GM23338 (cell line): ENCODE measurements at regions not wholly inside any gene's neighbourhood (a gene's known extent, or its start where the extent isn't known, plus 50 kb on each side); places are given as distances from the start of the nearest gene placed in this dataset.

Experiments used
- ATAC-seq: fragments of 200-7000 bp; cut with Tn5 transposase; 3 replicates; pipeline ENCODE4 v1.9.1; 2020
- DNase-seq: peaks from one replicate; pipeline ENCODE4 v3.0.0-alpha.2; 2015; ENCODE audit warnings: low spot score
- H2AFZ ChIP-seq: fragments of 200-600 bp; sonication (generic); 2 replicates; pipeline ENCODE4 v1.8.0; 2016; ENCODE audit warnings: antibody characterized with exemption, mild to moderate bottlenecking, moderate library complexity
- H3F3A ChIP-seq: fragments of 200-600 bp; sonication (generic); replicated peaks from 2 replicates; pipeline ENCODE4 v1.8.0; 2017; ENCODE audit warnings: antibody characterized with exemption, mixed run types, low read depth
- H3K27ac ChIP-seq: fragments of 200-600 bp; sonication (generic); 2 replicates; pipeline ENCODE4 v1.6.1; 2016; ENCODE audit warnings: low read depth
- H3K27me3 ChIP-seq: fragments of 200-600 bp; sonication (generic); 2 replicates; pipeline ENCODE4 v1.8.0; 2016; ENCODE audit warnings: mild to moderate bottlenecking, mixed run types, moderate library complexity; ENCODE audit not compliant: insufficient read depth
- H3K36me3 ChIP-seq: fragments of 200-600 bp; sonication (generic); 2 replicates; pipeline ENCODE4 v1.8.0; 2016; ENCODE audit warnings: mild to moderate bottlenecking; ENCODE audit not compliant: insufficient read depth
- H3K4me1 ChIP-seq: fragments of 200-600 bp; sonication (generic); 2 replicates; pipeline ENCODE4 v1.8.0; 2016; ENCODE audit warnings: mild to moderate bottlenecking, moderate library complexity; ENCODE audit not compliant: insufficient read depth
- H3K4me2 ChIP-seq: fragments of 200-600 bp; sonication (generic); 2 replicates; pipeline ENCODE4 v1.7.1; 2017; ENCODE audit warnings: mixed run types
- H3K4me3 ChIP-seq: fragments of 200-600 bp; sonication (generic); 2 replicates; pipeline ENCODE4 v1.6.1; 2016; ENCODE audit warnings: mixed run types
- H3K79me2 ChIP-seq: fragments of 200-600 bp; sonication (generic); replicated peaks from 2 replicates; pipeline ENCODE4 v1.8.0; 2017; ENCODE audit warnings: mild to moderate bottlenecking; ENCODE audit not compliant: insufficient read depth
- H3K9me2 ChIP-seq: fragments of 200-600 bp; sonication (generic); 2 replicates; pipeline ENCODE4 v1.8.0; 2017; ENCODE audit not compliant: insufficient read depth
- H4K20me1 ChIP-seq: fragments of 200-600 bp; sonication (generic); replicated peaks from 2 replicates; pipeline ENCODE4 v1.8.0; 2017; ENCODE audit warnings: mild to moderate bottlenecking; ENCODE audit not compliant: insufficient read depth
- H3K27ac Mint-ChIP-seq: 2 replicates; pipeline ENCODE4 v1.8.0; 2020; ENCODE audit warnings: inconsistent platforms, mild to moderate bottlenecking, moderate library complexity, mixed read lengths
- H3K27me3 Mint-ChIP-seq: 3 replicates; pipeline ENCODE4 v1.8.0; 2022; ENCODE audit warnings: low read depth, mild to moderate bottlenecking, moderate library complexity, mixed read lengths, inconsistent platforms; ENCODE audit not compliant: insufficient read depth, poor library complexity
- H3K36me3 Mint-ChIP-seq: 3 replicates; pipeline ENCODE4 v1.8.0; 2021; ENCODE audit warnings: low read depth, mild to moderate bottlenecking, inconsistent platforms, moderate library complexity, mixed read lengths
- H3K4me1 Mint-ChIP-seq: 3 replicates; pipeline ENCODE4 v1.8.0; 2020; ENCODE audit warnings: mild to moderate bottlenecking, inconsistent platforms, mixed read lengths
- H3K4me3 Mint-ChIP-seq: 3 replicates; pipeline ENCODE4 v1.8.0; 2021; ENCODE audit warnings: moderate library complexity, mild to moderate bottlenecking, inconsistent platforms, mixed read lengths
- H3K9me3 Mint-ChIP-seq: 3 replicates; pipeline ENCODE4 v1.8.0; 2020; ENCODE audit warnings: moderate library complexity, mild to moderate bottlenecking, inconsistent platforms, mixed read lengths
- CREB1 ChIP-seq: fragments of 250-450 bp; sonication (Bioruptor Pico); IDR thresholded peaks from 2 replicates; pipeline ENCODE4 v1.5.0; 2020; ENCODE audit warnings: low read depth, mild to moderate bottlenecking, moderate library complexity
- EZH2phosphoT487 ChIP-seq: fragments of 200-600 bp; sonication (generic); IDR thresholded peaks from one replicate; pipeline ENCODE4 v1.8.1; 2018; ENCODE audit warnings: antibody characterized with exemption; ENCODE audit not compliant: unreplicated experiment
- NANOG ChIP-seq: IDR thresholded peaks from 2 replicates; pipeline ENCODE4 v1.6.1; 2016; ENCODE audit warnings: antibody characterized with exemption, borderline replicate concordance
- POLR2AphosphoS5 ChIP-seq: IDR thresholded peaks from 2 replicates; pipeline ENCODE4 v1.6.1; 2016; ENCODE audit warnings: antibody characterized with exemption, low read depth
- STAT1 ChIP-seq: IDR thresholded peaks from one replicate; pipeline ENCODE4 v1.6.1; 2016; ENCODE audit warnings: antibody characterized with exemption; ENCODE audit not compliant: unreplicated experiment
- ZNF331 ChIP-seq: fragments of 250-450 bp; sonication (Bioruptor Pico); IDR thresholded peaks from 2 replicates; pipeline ENCODE4 v1.5.0; 2020; ENCODE audit warnings: low read depth, mild to moderate bottlenecking, moderate library complexity
- TF ChIP-seq, protein P1 (sequence below): fragments of 250-450 bp; sonication (Bioruptor Pico); IDR thresholded peaks from 2 replicates; pipeline ENCODE4 v1.5.0; 2020; ENCODE audit warnings: mild to moderate bottlenecking, moderate library complexity
- TF ChIP-seq, protein P2 (sequence below): IDR thresholded peaks from 2 replicates; pipeline ENCODE4 v1.6.1; 2016; ENCODE audit warnings: antibody characterized with exemption
- TF ChIP-seq, protein P3 (sequence below): IDR thresholded peaks from one replicate; pipeline ENCODE4 v1.6.1; 2018; ENCODE audit warnings: antibody characterized with exemption; ENCODE audit not compliant: unreplicated experiment

DNA sequence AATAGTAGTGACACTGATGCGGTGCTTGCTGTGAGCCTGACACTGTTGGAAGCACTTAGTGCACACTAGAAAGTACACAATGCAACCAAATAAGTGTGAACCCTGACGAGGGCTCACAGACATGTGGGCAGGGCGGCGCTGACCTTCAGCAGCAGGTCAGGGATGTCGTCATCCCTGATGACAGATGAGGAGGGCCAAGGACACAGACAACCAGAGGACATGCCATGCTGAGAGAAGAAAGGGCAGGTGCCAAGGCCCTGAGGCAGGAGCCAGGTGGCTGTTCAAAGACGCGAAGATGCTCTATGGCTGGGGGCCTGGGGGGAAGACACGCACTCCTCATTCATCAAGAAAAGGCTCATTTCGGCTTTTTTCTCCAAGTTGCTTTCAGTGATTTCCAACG lies 176.4 kb upstream of the CST7 start:
- Histone ChIP-seq H3K79me2 (no peaks in the 10 kb centered on the region), H3F3A (no peaks in the 10 kb centered on the region), H3K9me2 (no peaks in the 10 kb centered on the region), H3K4me3 (no peak overlapping the region), H4K20me1 (no peaks in the 10 kb centered on the region), H3K4me2 (no peak overlapping the region), H3K27ac (no peak overlapping the region), H3K4me1 (no peaks in the 10 kb centered on the region), H2AFZ (no peak overlapping the region), H3K36me3 (no peaks in the 10 kb centered on the region), H3K27me3 (no peaks in the 10 kb centered on the region)
- peaks cover 5% of the 10 kb centered on the region; the same call in 1 of the 3 replicates for H3K36me3 Mint-ChIP-seq
- H3K4me1 Mint-ChIP-seq = peaks cover 13% of the 10 kb centered on the region
- peaks cover 2% of the 10 kb centered on the region for H3K27me3 Mint-ChIP-seq
- ATAC-seq (no peak), DNase-seq (no peak)
- H3K4me3 Mint-ChIP-seq = no peak overlapping the region
- no peak overlapping the region; the same call in 1 of the 2 replicates for H3K27ac Mint-ChIP-seq
- TF ChIP-seq, protein P1, sequence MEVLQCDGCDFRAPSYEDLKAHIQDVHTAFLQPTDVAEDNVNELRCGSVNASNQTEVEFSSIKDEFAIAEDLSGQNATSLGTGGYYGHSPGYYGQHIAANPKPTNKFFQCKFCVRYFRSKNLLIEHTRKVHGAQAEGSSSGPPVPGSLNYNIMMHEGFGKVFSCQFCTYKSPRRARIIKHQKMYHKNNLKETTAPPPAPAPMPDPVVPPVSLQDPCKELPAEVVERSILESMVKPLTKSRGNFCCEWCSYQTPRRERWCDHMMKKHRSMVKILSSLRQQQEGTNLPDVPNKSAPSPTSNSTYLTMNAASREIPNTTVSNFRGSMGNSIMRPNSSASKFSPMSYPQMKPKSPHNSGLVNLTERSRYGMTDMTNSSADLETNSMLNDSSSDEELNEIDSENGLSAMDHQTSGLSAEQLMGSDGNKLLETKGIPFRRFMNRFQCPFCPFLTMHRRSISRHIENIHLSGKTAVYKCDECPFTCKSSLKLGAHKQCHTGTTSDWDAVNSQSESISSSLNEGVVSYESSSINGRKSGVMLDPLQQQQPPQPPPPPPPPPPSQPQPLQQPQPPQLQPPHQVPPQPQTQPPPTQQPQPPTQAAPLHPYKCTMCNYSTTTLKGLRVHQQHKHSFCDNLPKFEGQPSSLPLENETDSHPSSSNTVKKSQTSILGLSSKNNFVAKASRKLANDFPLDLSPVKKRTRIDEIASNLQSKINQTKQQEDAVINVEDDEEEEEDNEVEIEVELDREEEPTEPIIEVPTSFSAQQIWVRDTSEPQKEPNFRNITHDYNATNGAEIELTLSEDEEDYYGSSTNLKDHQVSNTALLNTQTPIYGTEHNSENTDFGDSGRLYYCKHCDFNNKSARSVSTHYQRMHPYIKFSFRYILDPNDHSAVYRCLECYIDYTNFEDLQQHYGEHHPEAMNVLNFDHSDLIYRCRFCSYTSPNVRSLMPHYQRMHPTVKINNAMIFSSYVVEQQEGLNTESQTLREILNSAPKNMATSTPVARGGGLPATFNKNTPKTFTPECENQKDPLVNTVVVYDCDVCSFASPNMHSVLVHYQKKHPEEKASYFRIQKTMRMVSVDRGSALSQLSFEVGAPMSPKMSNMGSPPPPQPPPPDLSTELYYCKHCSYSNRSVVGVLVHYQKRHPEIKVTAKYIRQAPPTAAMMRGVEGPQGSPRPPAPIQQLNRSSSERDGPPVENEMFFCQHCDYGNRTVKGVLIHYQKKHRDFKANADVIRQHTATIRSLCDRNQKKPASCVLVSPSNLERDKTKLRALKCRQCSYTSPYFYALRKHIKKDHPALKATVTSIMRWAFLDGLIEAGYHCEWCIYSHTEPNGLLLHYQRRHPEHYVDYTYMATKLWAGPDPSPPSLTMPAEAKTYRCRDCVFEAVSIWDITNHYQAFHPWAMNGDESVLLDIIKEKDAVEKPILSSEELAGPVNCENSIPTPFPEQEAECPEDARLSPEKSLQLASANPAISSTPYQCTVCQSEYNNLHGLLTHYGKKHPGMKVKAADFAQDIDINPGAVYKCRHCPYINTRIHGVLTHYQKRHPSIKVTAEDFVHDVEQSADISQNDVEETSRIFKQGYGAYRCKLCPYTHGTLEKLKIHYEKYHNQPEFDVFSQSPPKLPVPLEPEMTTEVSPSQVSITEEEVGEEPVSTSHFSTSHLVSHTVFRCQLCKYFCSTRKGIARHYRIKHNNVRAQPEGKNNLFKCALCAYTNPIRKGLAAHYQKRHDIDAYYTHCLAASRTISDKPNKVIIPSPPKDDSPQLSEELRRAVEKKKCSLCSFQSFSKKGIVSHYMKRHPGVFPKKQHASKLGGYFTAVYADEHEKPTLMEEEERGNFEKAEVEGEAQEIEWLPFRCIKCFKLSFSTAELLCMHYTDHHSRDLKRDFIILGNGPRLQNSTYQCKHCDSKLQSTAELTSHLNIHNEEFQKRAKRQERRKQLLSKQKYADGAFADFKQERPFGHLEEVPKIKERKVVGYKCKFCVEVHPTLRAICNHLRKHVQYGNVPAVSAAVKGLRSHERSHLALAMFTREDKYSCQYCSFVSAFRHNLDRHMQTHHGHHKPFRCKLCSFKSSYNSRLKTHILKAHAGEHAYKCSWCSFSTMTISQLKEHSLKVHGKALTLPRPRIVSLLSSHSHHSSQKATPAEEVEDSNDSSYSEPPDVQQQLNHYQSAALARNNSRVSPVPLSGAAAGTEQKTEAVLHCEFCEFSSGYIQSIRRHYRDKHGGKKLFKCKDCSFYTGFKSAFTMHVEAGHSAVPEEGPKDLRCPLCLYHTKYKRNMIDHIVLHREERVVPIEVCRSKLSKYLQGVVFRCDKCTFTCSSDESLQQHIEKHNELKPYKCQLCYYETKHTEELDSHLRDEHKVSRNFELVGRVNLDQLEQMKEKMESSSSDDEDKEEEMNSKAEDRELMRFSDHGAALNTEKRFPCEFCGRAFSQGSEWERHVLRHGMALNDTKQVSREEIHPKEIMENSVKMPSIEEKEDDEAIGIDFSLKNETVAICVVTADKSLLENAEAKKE (CRISPR knock-in tag) = no peak
- TF ChIP-seq ZNF331 (no peak), STAT1 (no peak), CREB1 (no peak), EZH2phosphoT487 (no peak), POLR2AphosphoS5 (no peak), NANOG (no peak)
- TF ChIP-seq, protein P2, sequence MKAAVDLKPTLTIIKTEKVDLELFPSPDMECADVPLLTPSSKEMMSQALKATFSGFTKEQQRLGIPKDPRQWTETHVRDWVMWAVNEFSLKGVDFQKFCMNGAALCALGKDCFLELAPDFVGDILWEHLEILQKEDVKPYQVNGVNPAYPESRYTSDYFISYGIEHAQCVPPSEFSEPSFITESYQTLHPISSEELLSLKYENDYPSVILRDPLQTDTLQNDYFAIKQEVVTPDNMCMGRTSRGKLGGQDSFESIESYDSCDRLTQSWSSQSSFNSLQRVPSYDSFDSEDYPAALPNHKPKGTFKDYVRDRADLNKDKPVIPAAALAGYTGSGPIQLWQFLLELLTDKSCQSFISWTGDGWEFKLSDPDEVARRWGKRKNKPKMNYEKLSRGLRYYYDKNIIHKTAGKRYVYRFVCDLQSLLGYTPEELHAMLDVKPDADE = no peak
- TF ChIP-seq, protein P3, sequence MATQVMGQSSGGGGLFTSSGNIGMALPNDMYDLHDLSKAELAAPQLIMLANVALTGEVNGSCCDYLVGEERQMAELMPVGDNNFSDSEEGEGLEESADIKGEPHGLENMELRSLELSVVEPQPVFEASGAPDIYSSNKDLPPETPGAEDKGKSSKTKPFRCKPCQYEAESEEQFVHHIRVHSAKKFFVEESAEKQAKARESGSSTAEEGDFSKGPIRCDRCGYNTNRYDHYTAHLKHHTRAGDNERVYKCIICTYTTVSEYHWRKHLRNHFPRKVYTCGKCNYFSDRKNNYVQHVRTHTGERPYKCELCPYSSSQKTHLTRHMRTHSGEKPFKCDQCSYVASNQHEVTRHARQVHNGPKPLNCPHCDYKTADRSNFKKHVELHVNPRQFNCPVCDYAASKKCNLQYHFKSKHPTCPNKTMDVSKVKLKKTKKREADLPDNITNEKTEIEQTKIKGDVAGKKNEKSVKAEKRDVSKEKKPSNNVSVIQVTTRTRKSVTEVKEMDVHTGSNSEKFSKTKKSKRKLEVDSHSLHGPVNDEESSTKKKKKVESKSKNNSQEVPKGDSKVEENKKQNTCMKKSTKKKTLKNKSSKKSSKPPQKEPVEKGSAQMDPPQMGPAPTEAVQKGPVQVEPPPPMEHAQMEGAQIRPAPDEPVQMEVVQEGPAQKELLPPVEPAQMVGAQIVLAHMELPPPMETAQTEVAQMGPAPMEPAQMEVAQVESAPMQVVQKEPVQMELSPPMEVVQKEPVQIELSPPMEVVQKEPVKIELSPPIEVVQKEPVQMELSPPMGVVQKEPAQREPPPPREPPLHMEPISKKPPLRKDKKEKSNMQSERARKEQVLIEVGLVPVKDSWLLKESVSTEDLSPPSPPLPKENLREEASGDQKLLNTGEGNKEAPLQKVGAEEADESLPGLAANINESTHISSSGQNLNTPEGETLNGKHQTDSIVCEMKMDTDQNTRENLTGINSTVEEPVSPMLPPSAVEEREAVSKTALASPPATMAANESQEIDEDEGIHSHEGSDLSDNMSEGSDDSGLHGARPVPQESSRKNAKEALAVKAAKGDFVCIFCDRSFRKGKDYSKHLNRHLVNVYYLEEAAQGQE = no peak
- H3K9me3 Mint-ChIP-seq = peaks cover 14% of the 10 kb centered on the region
